NT2/D1 (cell line): ENCODE measurements at regions not wholly inside any gene's neighbourhood (a gene's known extent, or its start where the extent isn't known, plus 50 kb on each side); places are given as distances from the start of the nearest gene placed in this dataset.

Experiments
- YY1 ChIP-seq: IDR thresholded peaks from 2 replicates; pipeline ENCODE4 v1.6.1; 2011; ENCODE audit not compliant: insufficient read length, insufficient read depth
- ZNF274 ChIP-seq: IDR thresholded peaks from 2 replicates; pipeline ENCODE4 v1.6.1; 2011; ENCODE audit warnings: mild to moderate bottlenecking, low read depth, low read length

DNA sequence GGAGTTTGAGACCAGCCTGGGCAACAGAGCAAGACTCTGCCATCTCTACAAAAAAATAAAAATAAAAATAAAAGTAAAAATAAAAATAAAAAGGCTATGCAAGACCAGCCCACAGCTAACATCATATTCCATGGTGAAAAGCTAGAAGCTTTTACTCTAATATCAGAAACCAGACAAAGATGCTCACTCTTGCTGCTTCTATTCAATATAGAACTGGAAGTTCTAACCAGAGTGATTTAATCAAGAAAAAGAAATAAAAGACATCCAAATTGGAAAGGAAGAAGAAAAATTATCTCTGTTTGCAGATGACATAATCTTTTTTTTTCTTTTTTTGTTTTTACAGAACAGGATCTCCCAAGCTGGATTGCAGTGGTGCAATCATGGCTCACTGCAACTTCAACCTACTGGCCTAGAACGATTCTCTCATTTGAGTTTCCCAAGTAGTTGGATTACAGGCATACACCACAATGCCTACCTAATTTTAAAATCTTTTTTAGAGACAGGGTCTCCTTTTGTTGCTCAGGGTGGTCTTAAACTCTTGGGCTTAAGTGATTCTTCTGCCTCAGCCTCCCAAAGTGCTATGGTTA is 100.7 kb upstream of the JAG1 start:
- TF ChIP-seq YY1 (no peak), ZNF274 (no peak)
